D341Med (cell line): ENCODE measurements at regions not wholly inside any gene's neighbourhood (a gene's known extent, or its start where the extent isn't known, plus 50 kb on each side); places are given as distances from the start of the nearest gene placed in this dataset.
"Not testable (repeated sequence)": the region's sequence is repeated elsewhere in the genome, so short reads cannot be mapped to it uniquely, and the experiment has no call there.

Experiments used
- DNase-seq: peaks from one replicate; pipeline ENCODE4 v3.0.0; 2012; ENCODE audit warnings: low spot score

GRCh38 chr18:5720132-5720531, 175.2 kb downstream of the TMEM200C start:
- no peak for DNase-seq

- no peak for DNase-seq
These were observed 173.5 kb upstream of the EPB41L3 start for GRCh38 chr18:5717256-5717655.

GRCh38 chr18:5710676-5711075, 166.9 kb upstream of the EPB41L3 start:
- no peak for DNase-seq

- no peak for DNase-seq
These were observed 166.4 kb upstream of the EPB41L3 start for GRCh38 chr18:5710235-5710634.

GRCh38 chr18:5709476-5710095, 165.8 kb upstream of the EPB41L3 start:
- DNase-seq = no peak

- no peak for DNase-seq
These were observed 163.8 kb upstream of the EPB41L3 start for GRCh38 chr18:5707586-5707985.

- no peak for DNase-seq
These were observed 161.6 kb upstream of the EPB41L3 start for GRCh38 chr18:5705393-5705792.

GRCh38 chr18:5704847-5705246, 161.1 kb upstream of the EPB41L3 start:
- DNase-seq = no peak

GRCh38 chr18:5702016-5702415, 158.2 kb upstream of the EPB41L3 start:
- not testable (repeated sequence) for DNase-seq

- DNase-seq = no peak
These were observed 150.0 kb upstream of the EPB41L3 start for GRCh38 chr18:5693699-5694294.

GRCh38 chr18:5678779-5679406, 135.1 kb upstream of the EPB41L3 start:
- no peak for DNase-seq

GRCh38 chr18:5678278-5678677, 134.5 kb upstream of the EPB41L3 start:
- no peak for DNase-seq

GRCh38 chr18:5673616-5674015, 129.8 kb upstream of the EPB41L3 start:
- no peak for DNase-seq

GRCh38 chr18:5669585-5669984, 125.8 kb upstream of the EPB41L3 start:
- no peak for DNase-seq

GRCh38 chr18:5668087-5668715, 124.4 kb upstream of the EPB41L3 start:
- DNase-seq = no peak

GRCh38 chr18:5667356-5667755, 123.6 kb upstream of the EPB41L3 start:
- DNase-seq = no peak

- no peak for DNase-seq
These were observed 118.8 kb upstream of the EPB41L3 start for GRCh38 chr18:5662586-5663090.

- no peak for DNase-seq
These were observed 117.4 kb upstream of the EPB41L3 start for GRCh38 chr18:5661179-5661578.

- DNase-seq = no peak
These were observed 110.0 kb upstream of the EPB41L3 start for GRCh38 chr18:5653802-5654201.

GRCh38 chr18:5651736-5652135, 107.9 kb upstream of the EPB41L3 start:
- DNase-seq = no peak

GRCh38 chr18:5649439-5649838, 105.6 kb upstream of the EPB41L3 start:
- DNase-seq = no peak

GRCh38 chr18:5646739-5647138, 102.9 kb upstream of the EPB41L3 start:
- no peak for DNase-seq

- DNase-seq = no peak
These were observed 99.5 kb upstream of the EPB41L3 start for GRCh38 chr18:5643288-5643687.
